GM21717 (cell line): ENCODE measurements at regions not wholly inside any gene's neighbourhood (a gene's known extent, or its start where the extent isn't known, plus 50 kb on each side); places are given as distances from the start of the nearest gene placed in this dataset.
"Not testable (repeated sequence)": the region's sequence is repeated elsewhere in the genome, so short reads cannot be mapped to it uniquely, and the experiment has no call there.

ENCODE experiments used
- ATAC-seq: cut with Tn5 transposase; IDR thresholded peaks from one replicate; pipeline ENCODE4 v1.9.1; 2021; ENCODE audit warnings: mild to moderate bottlenecking, moderate library complexity; ENCODE audit not compliant: unreplicated experiment

DNA sequence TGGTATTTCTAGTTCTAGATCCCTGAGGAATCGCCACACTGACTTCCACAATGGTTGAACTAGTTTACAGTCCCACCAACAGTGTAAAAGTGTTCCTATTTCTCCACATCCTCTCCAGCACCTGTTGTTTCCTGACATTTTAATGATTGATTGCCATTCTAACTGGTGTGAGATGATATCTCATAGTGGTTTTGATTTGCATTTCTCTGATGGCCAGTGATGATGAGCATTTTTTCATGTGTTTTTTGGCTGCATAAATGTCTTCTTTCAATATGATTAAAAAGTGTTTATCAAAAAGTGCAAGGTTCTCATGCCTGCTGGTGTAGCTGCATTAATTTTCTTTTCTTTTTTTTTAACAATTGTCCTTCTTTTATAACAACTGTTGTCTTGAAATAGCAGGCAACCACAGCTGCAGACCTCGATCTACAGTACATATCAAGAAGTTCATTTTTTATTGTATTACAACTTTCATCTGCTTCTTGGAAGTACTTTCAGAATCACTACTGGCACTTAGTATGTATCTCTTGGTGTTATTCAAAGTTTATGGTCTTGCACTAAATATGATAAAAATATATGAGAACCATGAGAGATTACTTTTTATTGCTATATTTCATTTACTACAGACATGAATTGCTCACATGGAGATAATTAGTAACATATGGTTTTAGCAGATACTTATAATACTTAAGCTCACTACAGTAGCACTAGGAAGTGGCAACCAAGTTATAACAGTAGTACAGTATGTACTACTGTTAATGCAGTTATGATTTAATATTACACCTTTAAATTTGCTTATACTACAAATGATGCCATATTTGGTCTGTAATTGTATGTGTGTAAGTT, 358.0 kb downstream of the ETV1 start:
- ATAC-seq = not testable (repeated sequence)

DNA sequence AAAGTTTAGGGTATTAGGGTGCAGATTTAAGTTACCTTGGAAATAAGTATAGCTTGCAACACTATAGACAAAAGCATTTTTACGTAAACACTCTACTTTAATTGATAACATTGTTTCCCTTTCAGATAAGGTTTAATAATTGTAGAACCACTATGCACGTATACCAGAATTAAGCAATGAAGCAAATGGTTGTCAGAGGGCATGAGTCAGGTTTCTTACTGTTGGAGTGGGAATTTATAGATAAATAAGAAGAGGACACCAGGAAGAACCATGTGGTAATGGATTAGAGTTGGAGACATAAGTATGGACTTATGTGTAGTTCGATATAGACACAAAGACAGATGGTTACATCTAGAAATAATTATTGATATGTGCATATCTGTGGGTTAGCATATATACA, 355.6 kb downstream of the ETV1 start:
- ATAC-seq = no peak

- no peak for ATAC-seq
These were observed 350.1 kb downstream of the ETV1 start for GRCh38 chr7:13639396-13639795.

DNA sequence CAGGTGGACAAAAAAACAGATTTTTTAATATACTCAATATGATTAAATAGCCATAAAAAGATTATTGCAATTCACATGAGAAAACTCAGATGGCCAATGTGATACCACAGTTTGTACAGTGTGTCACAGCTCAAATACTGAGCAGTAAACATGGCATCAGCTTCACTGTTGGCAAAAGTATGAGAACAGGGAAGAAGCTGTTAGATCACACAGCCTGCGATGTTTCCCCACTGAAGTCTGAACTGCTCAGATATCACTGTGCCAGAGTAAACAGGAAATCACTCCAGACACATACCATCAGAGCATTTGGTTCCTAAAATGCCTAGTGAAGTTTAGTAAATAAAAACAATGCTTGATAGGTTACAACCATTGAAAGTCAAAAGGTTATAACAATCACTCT, 347.8 kb downstream of the ETV1 start:
- no peak for ATAC-seq

- ATAC-seq = no peak
These were observed 338.3 kb downstream of the ETV1 start for GRCh38 chr7:13651167-13651566.

DNA sequence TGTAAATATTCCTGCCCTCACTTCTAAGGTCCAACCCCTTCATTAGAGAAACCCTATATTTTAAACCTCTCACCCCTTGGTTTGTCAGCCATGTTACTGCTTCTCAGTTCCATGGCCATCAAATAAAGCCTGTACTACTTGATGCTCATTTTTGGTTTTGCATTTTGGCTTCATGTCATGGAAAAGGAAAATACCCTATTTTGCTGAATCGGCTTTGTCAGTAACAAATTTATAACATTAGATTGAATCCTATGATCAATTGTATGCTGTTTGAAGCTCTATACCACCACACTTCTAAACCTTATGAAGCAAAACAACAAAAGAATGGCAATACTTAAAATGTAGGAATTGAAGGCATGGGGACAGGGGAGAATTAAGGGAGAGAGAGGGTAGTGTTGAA, 333.1 kb downstream of the ETV1 start:
- ATAC-seq = no peak

- ATAC-seq = no peak
These were observed 316.2 kb downstream of the ETV1 start for GRCh38 chr7:13673290-13673689.

DNA sequence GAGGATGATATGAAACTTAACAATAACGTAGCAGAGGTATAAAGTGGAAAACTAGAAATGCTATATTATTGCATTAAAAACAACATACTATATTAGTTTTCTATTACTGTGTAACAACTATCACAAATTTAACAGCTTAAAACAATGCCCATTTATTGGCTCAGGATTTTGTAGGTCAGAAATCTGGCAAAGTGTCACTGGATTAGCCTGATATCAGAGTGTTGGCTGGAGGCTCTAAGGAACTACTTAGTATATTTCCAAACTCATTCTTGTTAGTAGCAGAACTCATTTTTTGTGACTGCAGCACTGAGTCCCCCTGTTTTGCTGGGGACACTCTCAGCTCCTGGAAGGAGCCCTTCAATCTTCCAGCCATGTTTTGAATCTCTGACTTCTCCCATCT, 306.8 kb downstream of the ETV1 start:
- no peak for ATAC-seq

- ATAC-seq = no peak
These were observed 302.0 kb downstream of the ETV1 start for GRCh38 chr7:13687500-13687899.

DNA sequence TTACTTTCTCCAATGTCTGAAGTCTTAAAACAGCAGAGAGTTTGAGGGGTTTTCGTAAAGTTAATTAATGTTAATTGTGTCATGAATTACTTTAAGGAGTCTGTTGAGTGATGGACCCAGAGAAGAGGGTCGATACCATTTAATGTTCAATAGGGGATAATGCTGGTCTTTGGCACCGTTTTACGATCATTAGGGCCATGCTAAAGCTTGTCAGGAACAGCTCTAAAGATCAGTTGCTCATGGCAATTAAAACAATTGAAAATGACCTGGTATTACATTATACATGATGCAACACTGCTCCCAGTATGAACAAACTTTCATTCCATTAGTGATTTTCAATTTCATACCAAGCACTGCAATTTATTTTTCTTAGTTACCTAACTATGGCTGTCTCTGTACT, 296.9 kb downstream of the ETV1 start:
- ATAC-seq = no peak

DNA sequence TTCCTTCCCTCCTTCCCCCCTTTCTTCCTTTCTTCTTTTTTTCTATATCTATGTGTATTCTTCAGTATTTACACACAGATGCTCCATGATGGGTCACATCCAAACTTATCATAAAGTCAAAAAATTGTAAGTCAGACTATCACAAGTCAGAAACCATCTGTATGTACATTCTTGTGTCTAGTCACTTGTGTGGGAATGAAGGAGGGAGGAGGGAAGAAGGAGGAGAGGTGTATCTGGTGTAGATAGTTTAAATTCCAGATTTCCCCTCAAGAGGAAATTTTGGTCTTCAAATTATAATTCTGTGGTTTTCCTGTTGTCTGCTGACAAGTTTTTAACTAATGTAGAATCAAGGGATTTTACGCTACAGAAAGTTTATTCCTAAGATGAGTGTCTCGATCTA, 287.2 kb downstream of the ETV1 start:
- ATAC-seq = no peak

DNA sequence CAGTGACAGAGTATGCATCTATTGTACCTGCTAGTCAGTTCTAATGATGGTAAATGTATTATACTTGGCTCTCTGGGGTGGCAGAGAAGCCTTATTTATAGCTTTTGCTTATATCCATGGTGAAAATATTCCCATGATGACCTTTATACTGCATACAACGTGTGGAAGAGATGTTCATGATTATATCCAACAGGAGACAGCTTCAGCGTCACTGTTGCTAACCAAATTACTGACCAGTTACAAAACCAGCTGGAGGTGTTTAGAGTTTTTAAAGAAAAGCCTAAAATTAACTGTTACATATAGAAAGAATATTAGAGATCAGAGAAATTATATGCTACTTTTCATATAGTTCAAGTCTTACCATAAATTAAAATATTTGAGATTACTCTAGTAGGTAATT, 280.8 kb downstream of the ETV1 start:
- no peak for ATAC-seq

- ATAC-seq = no peak
These were observed 276.4 kb downstream of the ETV1 start for GRCh38 chr7:13713092-13713491.

GRCh38 chr7:13715534-13715933, 273.9 kb downstream of the ETV1 start:
- ATAC-seq = no peak

GRCh38 chr7:13717031-13717430, 272.4 kb downstream of the ETV1 start:
- ATAC-seq = no peak

DNA sequence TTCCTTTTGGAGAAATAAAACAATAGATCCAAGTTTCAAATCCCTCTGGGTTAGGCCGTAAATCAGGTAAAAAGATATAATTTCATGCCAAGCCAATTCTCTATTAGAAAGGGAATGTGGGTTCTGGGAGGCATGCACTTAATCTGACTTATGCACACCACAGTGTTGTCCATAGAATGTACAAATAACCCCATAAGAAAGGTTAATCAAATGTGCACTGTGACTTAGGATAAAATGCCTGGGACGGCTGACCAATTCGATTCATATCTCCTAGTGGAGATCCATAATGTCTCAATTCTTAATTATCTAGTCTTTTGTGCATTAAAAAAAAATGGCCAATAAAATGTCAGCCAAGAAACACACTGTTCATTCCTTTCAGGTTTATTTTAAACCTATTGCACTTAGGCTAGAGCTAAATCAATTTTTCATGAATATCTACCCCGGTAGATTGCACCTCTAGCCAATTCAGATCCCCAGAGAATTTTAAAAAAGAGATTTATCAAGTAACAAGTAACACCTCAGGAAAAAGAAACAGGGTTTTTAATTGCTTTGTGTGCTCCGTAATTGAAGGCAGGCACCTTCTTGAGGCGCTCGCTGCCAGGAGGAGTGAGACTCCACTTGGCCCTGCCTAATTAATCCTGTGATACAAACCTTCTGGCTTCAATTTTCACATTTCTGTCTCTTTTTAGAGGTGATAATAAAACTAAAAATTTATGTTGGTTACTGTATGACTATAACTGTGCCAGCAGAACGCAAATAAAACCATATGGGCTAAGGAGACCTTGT, 265.1 kb downstream of the ETV1 start:
- ATAC-seq = no peak

- no peak for ATAC-seq
These were observed 264.4 kb downstream of the ETV1 start for GRCh38 chr7:13724977-13725566.

- ATAC-seq = no peak
These were observed 263.9 kb downstream of the ETV1 start for GRCh38 chr7:13725591-13725990.

DNA sequence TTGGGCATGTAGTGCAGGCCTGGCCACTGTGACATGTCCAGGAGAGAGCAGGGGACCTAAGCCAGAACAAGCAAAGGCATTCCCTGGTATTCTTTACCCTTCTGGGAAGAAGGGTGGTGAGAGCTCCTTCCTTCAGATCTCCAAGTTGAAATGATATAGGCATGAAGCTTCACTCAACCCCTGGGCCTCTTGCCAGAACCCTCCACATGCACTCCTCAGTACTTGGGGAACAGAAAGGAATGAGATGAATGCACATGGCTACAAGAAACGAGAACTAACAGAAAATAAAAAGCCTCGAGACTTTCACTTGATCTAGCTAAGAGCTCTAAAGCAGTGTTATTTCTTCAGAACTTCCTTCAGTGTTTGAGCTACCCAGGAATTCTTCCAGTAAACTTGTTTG, 262.2 kb downstream of the ETV1 start:
- ATAC-seq = no peak

DNA sequence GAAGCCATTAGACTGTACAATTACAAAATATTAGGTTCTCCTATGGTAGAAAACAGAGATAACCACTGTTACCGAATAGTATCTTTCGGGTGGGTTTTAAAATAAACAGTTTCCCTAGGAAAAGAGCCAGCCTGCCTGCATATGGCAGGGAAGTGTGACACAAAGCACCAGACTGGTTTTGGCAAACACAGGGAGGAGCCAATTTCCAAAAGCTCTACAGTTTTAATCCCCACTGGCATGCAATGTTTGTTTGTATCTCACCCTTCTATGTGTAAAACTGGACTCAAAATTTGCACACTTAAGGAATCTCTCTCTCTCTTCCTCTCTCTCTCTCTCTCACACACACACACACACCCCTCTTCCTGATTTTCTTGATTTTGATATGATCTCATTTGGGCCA, 261.7 kb downstream of the ETV1 start:
- ATAC-seq = no peak

- not testable (repeated sequence) for ATAC-seq
These were observed 261.0 kb downstream of the ETV1 start for GRCh38 chr7:13728430-13728829.

DNA sequence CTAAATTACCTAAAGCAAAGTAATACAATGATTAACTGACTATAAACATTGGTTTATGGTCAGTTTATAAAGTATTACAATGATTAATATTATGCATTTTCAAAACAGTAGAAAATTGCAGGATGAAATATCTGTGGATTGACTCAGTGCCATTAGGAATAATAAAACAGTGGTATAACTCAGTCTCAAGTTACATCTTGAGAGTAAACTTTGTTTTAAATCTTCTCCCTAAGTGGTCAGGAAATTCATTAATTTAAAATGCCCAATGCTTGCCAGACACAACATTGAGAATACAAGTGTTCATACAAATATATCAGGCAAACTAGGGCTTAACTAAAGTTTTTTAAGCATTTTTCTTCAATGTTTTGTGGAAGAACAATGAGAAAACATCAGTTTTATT, 257.8 kb downstream of the ETV1 start:
- no peak for ATAC-seq
